Endothelial cell of umbilical vein (primary cell): ENCODE measurements at regions not wholly inside any gene's neighbourhood (a gene's known extent, or its start where the extent isn't known, plus 50 kb on each side); places are given as distances from the start of the nearest gene placed in this dataset.

Source experiments
- CTCF ChIP-seq, 2 donors: IDR thresholded peaks; 1 replicate in 1 of 2; 2 replicates in 1 of 2; pipeline ENCODE4 v1.5.1; 2011; ENCODE audit warnings: low read length in 2 of 2, mild to moderate bottlenecking in 2 of 2, moderate library complexity in 2 of 2, control low read depth in 1 of 2, inconsistent platforms in 1 of 2, low read depth in 1 of 2; ENCODE audit not compliant: insufficient read depth in 1 of 2; ENCODE audit errors: extremely low read depth in 1 of 2
- EZH2 ChIP-seq: IDR thresholded peaks from 2 replicates; pipeline ENCODE4 v1.6.1; 2012; ENCODE audit warnings: borderline replicate concordance, low read depth, mild to moderate bottlenecking, moderate library complexity, low read length, inconsistent platforms; ENCODE audit not compliant: severe bottlenecking
- GATA2 ChIP-seq: IDR thresholded peaks from 2 replicates; pipeline ENCODE4 v1.7.0; 2011; ENCODE audit warnings: low read depth, mild to moderate bottlenecking, moderate library complexity, mixed read lengths, low read length; ENCODE audit not compliant: insufficient read length, insufficient read depth
- MAX ChIP-seq: IDR thresholded peaks from 2 replicates; pipeline ENCODE4 v1.6.1; 2011; ENCODE audit not compliant: insufficient read depth, insufficient read length
- MYC ChIP-seq: IDR thresholded peaks from one replicate; pipeline ENCODE4 v1.6.1; 2011; ENCODE audit warnings: mild to moderate bottlenecking, low read depth, low read length
- POLR2A ChIP-seq: IDR thresholded peaks from 2 replicates; pipeline ENCODE4 v1.6.1; 2012; ENCODE audit warnings: low read depth, mild to moderate bottlenecking, control low read depth, low read length
- POLR2AphosphoS5 ChIP-seq: IDR thresholded peaks from 2 replicates; pipeline ENCODE4 v1.6.1; 2012; ENCODE audit warnings: low read depth, mild to moderate bottlenecking, control low read depth, low read length, moderate library complexity; ENCODE audit not compliant: insufficient read depth

- TF ChIP-seq CTCF (IDR thresholded peaks at IDR 0.05; ENCODE audit: extremely low read depth in 1 of 2, insufficient read depth in 1 of 2, low read depth in 1 of 2, low read length in 2 of 2) (no peak), EZH2 (no peak), MAX (no peak), POLR2A (no peak), GATA2 (no peak), POLR2AphosphoS5 (no peak), MYC (no peak)
These were observed 75.5 kb downstream of the FOXD2 start for GRCh38 chr1:47513393-47513792.
